BJ (cell line): ENCODE measurements at regions not wholly inside any gene's neighbourhood (a gene's known extent, or its start where the extent isn't known, plus 50 kb on each side); places are given as distances from the start of the nearest gene placed in this dataset.

Source experiments
- CTCF ChIA-PET: fragments of 350-600 bp; formaldehyde crosslinking; extraction: SDS; loops from one replicate; lab custom pipeline; 2021; ENCODE audit warnings: antibody characterized with exemption, inconsistent platforms; lab: Yijun Ruan, JAX
- POLR2A ChIA-PET: fragments of 300-600 bp; sonication (Branson Sonifier 250); formaldehyde crosslinking; extraction: SDS; loops from one replicate; lab custom pipeline; 2021; ENCODE audit warnings: antibody characterized with exemption; lab: Charles Lee
- DNase-seq: peaks from one replicate; pipeline ENCODE4 v3.0.0-alpha.2; 2011; ENCODE audit warnings: low read depth
- H3K27me3 ChIP-seq: 2 replicates; pipeline ENCODE4 v1.6.0; 2011; ENCODE audit warnings: low read length; ENCODE audit not compliant: control insufficient read depth, insufficient read depth
- H3K36me3 ChIP-seq: 2 replicates; pipeline ENCODE4 v1.5.1; 2011; ENCODE audit warnings: low read length; ENCODE audit not compliant: control insufficient read depth, insufficient read depth
- H3K4me3 ChIP-seq: 2 replicates; pipeline ENCODE4 v1.5.1; 2011; ENCODE audit warnings: low read depth, mild to moderate bottlenecking, control low read depth, low read length
- TF ChIP-seq, protein P1 (sequence below): IDR thresholded peaks from 2 replicates; pipeline ENCODE4 v1.5.1; 2011; ENCODE audit warnings: low read depth, mild to moderate bottlenecking, control low read depth, inconsistent platforms, low read length, moderate library complexity; ENCODE audit not compliant: insufficient read depth

DNA sequence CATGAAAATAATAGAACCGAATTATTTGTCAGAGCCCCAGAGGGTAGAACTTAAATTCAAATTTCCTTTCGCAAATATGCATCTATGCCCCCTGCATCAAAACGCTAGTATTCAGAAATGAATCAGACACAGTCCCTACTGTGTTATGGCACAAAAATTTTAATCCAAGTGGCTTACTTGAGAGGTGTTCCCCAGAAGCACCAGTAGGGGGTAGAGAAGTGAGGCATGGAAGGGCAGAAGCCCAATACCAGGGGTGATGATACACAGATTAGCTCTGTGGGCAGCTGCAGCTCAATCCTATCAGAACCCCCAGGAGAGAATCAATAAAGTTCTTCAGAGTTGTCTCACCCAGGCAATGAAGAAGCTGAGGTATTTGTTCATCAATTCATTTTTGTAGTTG, 342.2 kb downstream of the OMA1 start:
- Histone ChIP-seq H3K27me3 (no peaks in the 10 kb centered on the region), H3K4me3 (no peak overlapping the region), H3K36me3 (no peaks in the 10 kb centered on the region)
- no peak for DNase-seq
- CTCF ChIA-PET: interaction anchor here (1.0 to 1.3 kb wide), 2 partner anchors 14 to 163 kb away, joined by 3 to 4 read pairs; no protein-coding TSS in a partner anchor
- POLR2A ChIA-PET: no interaction called here
- TF ChIP-seq, protein P1, sequence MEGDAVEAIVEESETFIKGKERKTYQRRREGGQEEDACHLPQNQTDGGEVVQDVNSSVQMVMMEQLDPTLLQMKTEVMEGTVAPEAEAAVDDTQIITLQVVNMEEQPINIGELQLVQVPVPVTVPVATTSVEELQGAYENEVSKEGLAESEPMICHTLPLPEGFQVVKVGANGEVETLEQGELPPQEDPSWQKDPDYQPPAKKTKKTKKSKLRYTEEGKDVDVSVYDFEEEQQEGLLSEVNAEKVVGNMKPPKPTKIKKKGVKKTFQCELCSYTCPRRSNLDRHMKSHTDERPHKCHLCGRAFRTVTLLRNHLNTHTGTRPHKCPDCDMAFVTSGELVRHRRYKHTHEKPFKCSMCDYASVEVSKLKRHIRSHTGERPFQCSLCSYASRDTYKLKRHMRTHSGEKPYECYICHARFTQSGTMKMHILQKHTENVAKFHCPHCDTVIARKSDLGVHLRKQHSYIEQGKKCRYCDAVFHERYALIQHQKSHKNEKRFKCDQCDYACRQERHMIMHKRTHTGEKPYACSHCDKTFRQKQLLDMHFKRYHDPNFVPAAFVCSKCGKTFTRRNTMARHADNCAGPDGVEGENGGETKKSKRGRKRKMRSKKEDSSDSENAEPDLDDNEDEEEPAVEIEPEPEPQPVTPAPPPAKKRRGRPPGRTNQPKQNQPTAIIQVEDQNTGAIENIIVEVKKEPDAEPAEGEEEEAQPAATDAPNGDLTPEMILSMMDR: peak; percentile 32

DNA sequence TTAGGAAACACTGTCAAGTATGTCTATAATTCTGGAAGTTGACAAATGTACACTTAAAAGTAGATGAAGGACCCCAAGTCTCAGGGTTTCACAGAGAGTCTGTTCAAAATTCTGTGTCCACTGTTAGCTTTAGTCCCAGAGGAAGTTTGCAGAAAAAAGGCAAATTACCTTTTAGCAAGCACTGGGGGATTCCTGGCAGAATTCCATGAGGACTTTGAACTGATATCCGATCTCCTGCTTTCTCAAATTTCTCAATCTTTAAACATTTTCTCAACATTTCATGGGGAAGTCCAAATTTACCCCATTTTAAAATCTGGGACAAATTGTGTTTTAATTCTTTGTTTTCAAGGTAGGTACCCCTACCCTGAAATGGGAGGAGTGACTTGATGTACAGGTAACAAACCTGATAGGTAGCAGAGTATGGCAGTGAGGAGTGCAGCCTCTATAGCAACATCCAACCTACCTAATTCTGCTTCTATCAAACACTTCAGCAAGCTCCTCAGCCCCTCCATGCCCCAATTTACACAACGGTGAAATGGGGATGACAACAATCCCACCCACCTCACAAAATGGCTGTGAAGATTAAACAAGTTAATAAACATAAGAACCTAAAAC, 344.9 kb downstream of the OMA1 start:
- TF ChIP-seq, protein P1: no peak
- Histone ChIP-seq H3K4me3 (no peak overlapping the region), H3K27me3 (no peaks in the 10 kb centered on the region), H3K36me3 (no peaks in the 10 kb centered on the region)
- ChIA-PET POLR2A (no interaction called here), CTCF (no interaction called here)
- DNase-seq: no peak

DNA sequence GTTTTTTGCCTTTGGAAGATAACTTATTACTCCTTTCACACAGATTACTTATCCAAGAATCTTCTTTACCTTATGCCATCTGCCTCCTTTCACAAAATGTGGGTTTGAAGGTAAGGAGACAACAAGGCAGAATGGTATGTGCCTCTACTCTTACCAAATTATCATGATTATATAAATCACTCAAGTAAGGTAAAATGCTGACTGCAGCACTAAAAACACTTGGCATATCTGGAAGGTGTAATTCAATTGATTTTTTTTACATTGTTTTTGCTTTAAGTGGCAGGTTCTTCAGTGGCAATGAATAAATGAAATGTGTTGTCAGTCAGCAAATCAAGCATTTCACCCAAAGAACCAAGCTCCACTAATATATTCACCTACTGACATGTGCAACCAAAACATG, 346.1 kb downstream of the OMA1 start:
- DNase-seq: no peak
- H3K36me3 ChIP-seq: no peaks in the 10 kb centered on the region
- TF ChIP-seq, protein P1: no peak
- CTCF ChIA-PET: no interaction called here
- no peak overlapping the region for H3K4me3 ChIP-seq
- no peaks in the 10 kb centered on the region for H3K27me3 ChIP-seq
- POLR2A ChIA-PET: no interaction called here

DNA sequence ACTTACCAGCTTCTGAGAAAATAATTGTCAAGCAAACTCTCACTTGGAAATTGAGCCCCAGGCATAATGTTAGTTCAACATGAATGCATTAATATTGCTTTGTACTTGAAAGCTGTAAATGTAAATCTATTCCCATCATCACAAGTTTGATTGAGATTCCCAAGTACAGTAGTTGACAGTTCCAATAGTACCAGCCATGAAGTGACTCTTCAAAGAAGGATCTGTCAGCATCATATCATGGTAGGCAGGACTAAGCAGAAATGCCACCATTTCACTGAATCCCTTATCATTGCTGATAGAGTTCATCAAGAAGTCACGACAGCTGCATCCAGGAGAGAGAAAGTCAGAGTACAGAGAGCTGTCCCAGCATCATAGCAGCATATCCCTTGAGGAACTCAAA, 348.7 kb downstream of the OMA1 start:
- DNase-seq: no peak
- POLR2A ChIA-PET: no interaction called here
- no peaks in the 10 kb centered on the region for H3K27me3 ChIP-seq
- TF ChIP-seq, protein P1: no peak
- CTCF ChIA-PET: no interaction called here
- H3K4me3 ChIP-seq: no peak overlapping the region
- no peaks in the 10 kb centered on the region for H3K36me3 ChIP-seq

DNA sequence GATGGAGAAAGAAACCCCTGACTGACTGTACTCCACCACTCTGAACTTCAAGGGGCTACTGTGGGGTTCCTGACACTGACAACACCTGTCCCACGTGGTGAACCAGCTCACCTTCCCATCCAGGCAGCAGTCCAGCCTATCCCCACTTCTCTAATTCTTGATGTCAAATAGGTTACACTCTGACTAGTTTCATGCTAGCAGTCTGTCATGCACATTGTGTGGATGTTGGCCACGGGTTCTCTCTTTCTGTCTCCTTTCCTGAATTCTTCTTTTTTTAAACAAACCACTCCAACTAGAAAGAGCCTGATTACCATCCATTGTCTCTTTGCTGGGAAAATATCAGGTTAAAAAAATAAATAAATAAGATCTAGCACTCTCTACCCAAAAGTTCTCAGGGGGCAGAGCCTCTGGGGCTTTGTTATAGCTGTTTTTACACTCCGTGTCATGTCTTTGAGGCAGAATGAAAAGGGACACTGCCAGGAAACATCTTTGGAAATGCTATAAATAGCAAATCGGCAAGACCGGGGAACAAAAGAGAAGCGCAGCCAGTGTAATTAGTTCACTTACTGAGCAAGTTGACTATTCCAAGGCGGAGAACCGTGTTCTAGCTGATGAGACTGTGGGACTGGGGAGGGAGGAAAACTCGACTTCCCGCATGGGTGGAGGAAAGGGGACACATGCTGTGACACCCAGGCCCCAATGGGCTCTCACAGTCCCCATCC, 356.1 kb downstream of the OMA1 start:
- POLR2A ChIA-PET: no interaction called here
- Histone ChIP-seq H3K4me3 (no peak overlapping the region), H3K27me3 (no peaks in the 10 kb centered on the region), H3K36me3 (no peaks in the 10 kb centered on the region)
- CTCF ChIA-PET: interaction anchor here (1.1 kb wide), 1 partner anchor 13 kb away, joined by 4 read pairs; no protein-coding TSS in a partner anchor
- TF ChIP-seq, protein P1: no peak
- DNase-seq: no peak
